SKM-1 (cell line): ENCODE measurements at regions not wholly inside any gene's neighbourhood (a gene's known extent, or its start where the extent isn't known, plus 50 kb on each side); places are given as distances from the start of the nearest gene placed in this dataset.
A peak's percentile ranks its signal among the peaks of the same experiment; 100 is the strongest.
"Not testable (repeated sequence)": the region's sequence is repeated elsewhere in the genome, so short reads cannot be mapped to it uniquely, and the experiment has no call there.

Source experiments
- DNase-seq: peaks from one replicate; lab custom pipeline; 2025; ENCODE audit not compliant: unreplicated experiment; lab: John Stamatoyannopoulos, UW

DNA sequence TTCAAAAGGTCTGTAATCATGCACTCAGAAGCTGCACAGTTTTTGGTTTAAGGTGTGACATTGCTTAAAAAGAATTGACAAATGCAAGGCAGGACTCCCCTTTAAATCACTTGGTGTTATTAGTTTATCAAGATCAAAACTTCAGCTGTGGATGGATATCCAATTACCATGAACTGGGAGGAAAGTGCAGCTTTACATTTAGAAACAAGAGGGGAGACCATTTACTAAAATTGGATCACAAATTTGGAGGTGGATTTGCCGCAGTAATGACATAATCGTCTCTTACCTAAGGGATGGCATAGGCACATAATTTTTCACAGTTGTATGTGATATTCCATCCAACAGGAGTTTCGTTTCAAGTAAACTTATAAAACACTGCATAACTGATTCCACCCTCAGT lies 1610.2 kb downstream of the SLITRK5 start:
- DNase-seq, result no peak

- DNase-seq, result no peak
These were observed 1611.1 kb downstream of the SLITRK5 start for GRCh38 chr13:89282241-89282640.

DNA sequence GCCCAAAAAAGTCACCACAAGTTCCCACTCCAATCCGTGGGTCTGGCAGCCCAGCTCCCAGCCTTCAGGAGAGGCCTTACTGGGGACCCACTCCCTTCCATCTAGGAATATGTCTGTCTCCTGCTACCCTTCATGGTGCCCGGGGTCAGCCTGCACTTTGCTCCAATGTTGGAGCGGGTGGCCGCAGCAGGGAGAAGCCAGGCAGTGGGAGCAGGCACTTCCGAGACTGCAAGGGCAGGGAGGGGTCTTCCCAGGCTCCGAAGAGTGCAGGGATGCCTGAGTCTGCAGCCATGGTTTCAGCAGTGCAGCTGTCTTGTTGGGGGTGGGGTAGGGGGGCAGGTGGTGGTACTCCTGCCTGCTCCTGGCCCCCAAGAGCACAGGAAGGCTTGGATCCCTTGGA lies 1616.2 kb downstream of the SLITRK5 start:
- DNase-seq, result no peak

- no peak for DNase-seq
These were observed 1623.1 kb downstream of the SLITRK5 start for GRCh38 chr13:89294115-89294867.

- DNase-seq, result no peak
These were observed 1636.1 kb downstream of the SLITRK5 start for GRCh38 chr13:89307278-89307677.

- no peak for DNase-seq
These were observed 1639.9 kb downstream of the SLITRK5 start for GRCh38 chr13:89310943-89311672.

DNA sequence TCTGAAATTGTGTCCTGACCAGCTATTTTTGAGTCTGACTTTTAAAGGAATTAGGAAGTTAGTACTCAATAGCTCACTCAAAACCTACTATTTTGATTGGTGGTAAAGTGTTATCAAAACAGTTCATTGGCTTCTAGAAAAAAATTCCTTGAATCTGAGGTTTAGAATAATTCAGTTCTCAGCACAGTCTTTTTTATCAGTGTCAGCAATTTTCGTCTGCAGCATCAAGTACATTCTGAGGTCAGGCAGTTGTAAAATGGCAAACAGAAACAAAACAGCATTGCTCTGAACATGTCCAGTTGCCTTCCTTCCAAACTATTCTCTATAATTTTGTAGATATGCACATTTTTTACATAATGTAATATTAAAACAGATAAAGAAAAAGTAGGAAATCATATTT lies 1644.1 kb downstream of the SLITRK5 start:
- no peak for DNase-seq

DNA sequence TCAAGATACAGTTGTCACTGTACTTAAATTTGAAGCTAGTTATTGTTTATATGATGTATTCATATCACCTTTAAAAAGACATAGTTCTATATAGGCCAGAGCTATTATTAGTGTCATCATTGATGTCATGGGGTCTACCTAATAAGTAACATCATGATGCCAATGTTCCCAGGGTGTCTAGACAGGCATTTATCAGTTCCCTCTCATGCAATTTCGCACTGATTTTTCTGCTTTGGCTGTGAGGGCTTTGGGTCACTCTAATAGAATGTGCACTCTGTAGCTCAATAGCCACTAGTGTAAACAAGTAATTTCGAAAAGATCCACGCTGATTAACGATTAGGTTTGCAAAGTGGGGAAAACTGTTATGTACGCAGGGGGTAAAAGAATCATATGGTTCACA lies 1651.3 kb downstream of the SLITRK5 start:
- DNase-seq, result no peak

GRCh38 chr13:89324582-89324981 lies 1653.4 kb downstream of the SLITRK5 start:
- no peak for DNase-seq

GRCh38 chr13:89343165-89343564 lies 1672.0 kb downstream of the SLITRK5 start:
- no peak for DNase-seq

DNA sequence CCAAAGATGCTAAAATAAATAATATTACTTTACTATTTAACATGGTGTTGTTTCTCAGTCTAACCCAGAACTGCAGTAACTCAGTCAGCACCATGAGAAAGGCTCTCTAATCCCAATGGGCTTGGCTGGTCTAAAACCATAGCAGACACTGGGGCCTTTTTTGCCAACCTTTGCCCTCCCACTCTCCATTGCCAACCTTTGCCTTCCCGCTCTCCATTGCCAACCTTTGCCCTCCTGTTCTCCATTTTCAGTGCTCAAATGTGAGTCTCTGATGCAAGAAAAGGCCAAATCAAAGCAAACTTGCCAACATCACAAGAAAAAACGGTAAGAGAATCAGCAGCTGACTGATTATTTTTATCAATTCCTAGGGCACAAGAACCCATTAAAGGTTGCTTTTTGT lies 1681.2 kb downstream of the SLITRK5 start:
- no peak for DNase-seq

DNA sequence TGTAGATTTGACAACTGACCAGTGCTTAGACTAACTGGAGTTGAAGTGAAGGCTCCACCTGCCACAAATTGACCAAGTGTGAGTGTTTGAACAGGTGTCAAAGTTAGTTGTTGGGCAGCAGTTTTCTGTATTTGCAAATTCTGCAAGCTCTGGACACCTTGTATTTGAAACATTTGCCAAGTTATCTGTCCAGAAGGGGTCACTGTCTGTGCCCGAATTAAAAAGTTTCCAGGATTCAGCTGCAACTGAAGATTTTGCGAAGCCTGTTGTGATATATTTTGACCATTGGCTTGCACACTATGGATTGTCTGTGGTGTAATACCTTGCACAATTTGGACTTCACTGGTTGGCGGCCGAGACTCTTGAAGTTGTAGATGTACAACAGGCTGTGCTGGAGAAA lies 1690.7 kb downstream of the SLITRK5 start:
- DNase-seq, result no peak

- no peak for DNase-seq
These were observed 1692.0 kb downstream of the SLITRK5 start for GRCh38 chr13:89363144-89363543.

DNA sequence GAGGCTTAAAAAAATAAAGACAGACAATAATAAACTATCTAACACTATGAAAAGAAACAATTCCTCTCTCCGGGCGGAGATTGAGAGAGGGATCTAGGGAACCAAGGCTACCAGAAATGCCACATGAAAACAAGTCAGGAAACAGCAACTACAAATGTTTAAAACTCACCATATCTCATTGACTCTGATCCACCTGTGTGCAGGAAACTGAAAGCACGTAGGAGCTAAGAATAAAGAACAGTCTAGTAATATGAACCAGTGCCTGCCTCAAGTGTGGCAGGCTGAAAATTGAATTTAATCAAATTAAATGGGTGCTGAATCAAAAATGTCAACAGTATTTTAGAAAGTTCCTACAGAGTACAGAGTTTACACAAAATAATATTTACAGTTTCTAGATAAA lies 1701.0 kb downstream of the SLITRK5 start:
- no peak for DNase-seq

- DNase-seq, result no peak
These were observed 1704.7 kb downstream of the SLITRK5 start for GRCh38 chr13:89375839-89376238.

DNA sequence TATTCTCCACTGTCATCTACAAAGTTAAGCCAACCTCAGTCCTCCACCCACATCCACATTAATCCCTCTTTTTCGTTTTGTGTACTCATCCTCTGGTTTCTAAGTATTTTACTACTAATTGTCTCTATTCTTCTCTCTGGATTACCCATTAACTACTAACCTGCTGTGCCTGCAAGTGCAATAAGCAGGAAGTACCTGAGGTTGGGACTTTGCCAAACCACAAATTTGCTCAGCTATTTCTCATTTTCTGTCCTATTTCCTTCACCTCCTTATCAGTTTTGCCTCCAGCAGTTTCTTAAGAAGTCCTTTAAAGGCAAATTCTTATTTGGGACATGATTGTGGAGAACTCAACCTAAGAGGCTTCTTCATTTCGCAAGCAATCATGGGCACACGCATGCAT lies 1708.9 kb downstream of the SLITRK5 start:
- no peak for DNase-seq

DNA sequence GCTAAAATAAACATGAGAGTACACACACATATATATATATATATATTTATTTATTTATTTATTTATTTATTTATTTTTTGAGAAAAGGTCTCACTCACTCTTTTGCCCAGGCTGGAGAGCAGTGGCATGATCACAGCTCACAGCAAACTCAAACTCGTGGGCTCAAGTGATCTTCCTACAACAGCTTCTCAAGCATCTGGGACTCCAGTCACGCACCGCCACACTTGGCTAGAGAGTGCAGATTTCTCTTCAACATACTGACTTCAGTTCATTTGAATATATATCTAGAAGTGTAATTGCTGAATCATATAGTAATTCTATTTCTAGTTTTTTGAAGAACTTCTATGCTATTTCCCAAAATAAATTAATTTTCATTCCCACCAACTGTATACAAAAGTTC lies 1711.8 kb downstream of the SLITRK5 start:
- DNase-seq, result no peak

DNA sequence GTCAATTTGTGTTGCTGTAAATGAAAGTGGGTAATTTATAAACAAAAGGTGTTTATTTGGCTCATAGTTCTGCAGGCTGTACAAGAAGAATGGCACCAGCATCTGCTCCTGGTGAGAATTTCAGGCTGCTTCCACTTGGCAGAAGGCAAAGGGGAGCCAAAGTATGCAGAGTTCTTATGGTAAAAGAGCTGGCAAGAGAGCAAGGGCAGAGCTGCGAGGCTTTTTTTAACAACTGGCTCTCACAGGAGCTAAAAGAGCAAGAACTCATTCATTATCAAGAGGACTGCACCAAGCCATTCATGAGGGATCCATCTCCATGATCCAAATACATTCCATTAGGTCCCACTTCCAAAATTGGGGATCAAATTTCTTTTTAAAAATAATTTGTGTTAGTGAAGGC lies 1712.7 kb downstream of the SLITRK5 start:
- no peak for DNase-seq

DNA sequence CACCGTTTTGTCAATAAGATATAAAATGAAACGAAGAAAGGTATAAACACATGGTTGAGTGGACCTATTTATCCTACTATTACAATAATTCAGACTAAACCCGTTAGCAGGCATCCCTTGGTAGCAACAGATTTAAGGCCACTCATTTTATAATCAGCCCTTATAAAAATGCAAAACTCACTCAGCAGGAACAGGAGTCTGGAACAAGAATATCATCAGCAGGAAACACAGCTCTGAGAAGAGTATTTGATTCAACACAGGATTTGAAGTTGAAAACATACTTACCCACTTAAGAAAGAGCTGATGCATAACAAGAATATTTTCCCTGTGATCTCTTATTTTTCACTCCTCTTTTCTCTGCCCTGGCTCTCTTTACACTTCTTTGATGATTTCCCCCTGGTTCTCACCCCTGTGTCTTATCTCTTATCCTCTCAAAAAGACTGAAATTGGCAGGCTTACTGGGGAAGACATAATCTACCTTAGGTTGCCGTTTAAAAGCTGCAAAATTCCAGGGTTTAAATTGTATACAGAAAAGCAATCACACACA lies 1722.7 kb downstream of the SLITRK5 start:
- DNase-seq, result no peak

GRCh38 chr13:89401264-89401675 lies 1730.1 kb downstream of the SLITRK5 start:
- DNase-seq, result peak; percentile 22

DNA sequence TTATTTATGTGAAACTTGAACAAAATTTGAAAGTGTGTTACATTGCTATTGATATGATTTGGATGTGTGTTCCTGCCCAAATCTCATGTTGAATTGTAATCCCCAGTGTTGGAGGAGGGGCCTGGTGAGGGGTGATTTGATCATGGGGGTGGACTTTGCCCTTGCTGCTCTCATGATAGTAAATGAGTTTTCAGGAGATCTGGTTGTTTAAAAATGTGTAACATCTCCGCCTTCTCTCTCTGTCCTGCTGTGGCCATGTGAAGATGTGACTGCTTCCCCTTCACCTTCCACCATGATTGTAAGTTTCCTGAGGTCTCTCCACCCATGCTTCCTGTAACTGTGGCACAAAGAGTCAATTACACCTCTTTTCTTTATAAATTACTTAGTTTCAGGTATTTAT lies 1731.0 kb downstream of the SLITRK5 start:
- DNase-seq, result no peak

DNA sequence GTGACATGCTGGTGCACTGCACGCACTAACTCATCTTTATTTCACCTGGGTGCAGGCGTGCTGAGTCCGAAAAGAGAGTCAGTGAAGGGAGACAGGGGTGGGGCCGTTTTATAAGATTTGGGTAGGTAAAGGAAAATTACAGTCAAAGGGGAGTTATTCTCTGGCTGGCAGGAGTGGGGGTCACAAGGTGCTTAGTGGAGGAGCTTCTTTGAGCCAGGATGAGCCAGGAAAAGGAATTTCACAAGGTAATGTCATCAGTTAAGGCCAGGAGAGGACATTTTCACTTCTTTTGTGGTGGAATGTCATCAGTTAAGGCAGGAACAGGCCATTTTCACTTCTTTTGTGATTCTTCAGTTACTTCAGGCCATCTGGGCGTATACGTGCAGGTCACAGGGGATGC lies 1734.9 kb downstream of the SLITRK5 start:
- not testable (repeated sequence) for DNase-seq
